ENCODE measurements at regions not wholly inside any gene's neighbourhood (a gene's known extent, or its start where the extent isn't known, plus 50 kb on each side); places are given as distances from the start of the nearest gene placed in this dataset.

- no peaks in the 10 kb centered on the region for H3K36me3 ChIP-seq (ENCODE audit: control insufficient read depth in 4 of 4, insufficient read depth in 4 of 4, low read length in 3 of 4)
- H3K9me3 ChIP-seq (ENCODE audit: control extremely low read depth in 1 of 5, control insufficient read depth in 4 of 5, insufficient read depth in 2 of 5, low read depth in 1 of 5, low read length in 4 of 5) = no peaks in the 10 kb centered on the region
- H3K4me1 ChIP-seq (ENCODE audit: control extremely low read depth in 1 of 4, control insufficient read depth in 4 of 4, insufficient read depth in 4 of 4, low read length in 3 of 4) = no peaks in the 10 kb centered on the region
- WGBS (ENCODE audit: insufficient coverage) = no CpG with 5 or more reads among the region's 3 CpGs
- no peak overlapping the region for H3K27ac ChIP-seq (ENCODE audit: insufficient read depth in 1 of 2, low read depth in 1 of 2, low read length in 2 of 2, poor library complexity in 1 of 2, severe bottlenecking in 2 of 2)
- CTCF ChIA-PET = no interaction called here
- POLR2A ChIA-PET = no interaction called here
- no peak overlapping the region for H3K4me3 ChIP-seq (ENCODE audit: control insufficient read depth in 1 of 7, extremely low read depth in 1 of 7, insufficient read depth in 4 of 7, low read depth in 2 of 7, low read length in 6 of 7)
- no peaks in the 10 kb centered on the region for H3K27me3 ChIP-seq (replicated peaks in 2 of 5; ENCODE audit: control insufficient read depth in 4 of 5, insufficient read depth in 5 of 5, low read length in 4 of 5)
- DNase-seq = no peak
Observed at GRCh38 chr3:191966556-191966955, 505.6 kb downstream of the PYDC2 start.

DNA sequence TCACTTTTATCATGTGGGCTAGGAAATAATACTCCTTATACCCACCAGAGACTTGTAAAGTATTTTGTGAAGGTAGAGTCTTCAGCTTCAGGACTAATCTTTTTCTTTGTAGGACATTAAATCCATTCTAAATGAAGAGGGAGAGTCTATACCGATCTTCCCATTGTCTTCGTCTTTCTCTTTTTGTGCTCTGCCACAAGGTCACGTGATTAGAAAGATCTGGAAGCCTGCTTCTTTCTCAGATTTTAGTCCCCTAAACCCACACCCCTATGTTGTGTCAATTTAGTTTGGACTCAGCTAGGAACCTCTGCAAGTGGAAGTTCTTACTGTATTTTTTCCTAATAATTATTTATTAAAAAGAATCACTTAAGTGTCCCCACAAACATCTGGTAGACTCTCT is 507.3 kb downstream of the PYDC2 start:
- ChIA-PET POLR2A (no interaction called here), CTCF (no interaction called here)
- 58% methylated on average over 2 of the region's 3 CpGs for WGBS (ENCODE audit: insufficient coverage)
- no peaks in the 10 kb centered on the region for H3K9me3 ChIP-seq (ENCODE audit: control extremely low read depth in 1 of 5, control insufficient read depth in 4 of 5, insufficient read depth in 2 of 5, low read depth in 1 of 5, low read length in 4 of 5)
- no peaks in the 10 kb centered on the region for H3K36me3 ChIP-seq (ENCODE audit: control insufficient read depth in 4 of 4, insufficient read depth in 4 of 4, low read length in 3 of 4)
- H3K4me1 ChIP-seq (ENCODE audit: control extremely low read depth in 1 of 4, control insufficient read depth in 4 of 4, insufficient read depth in 4 of 4, low read length in 3 of 4) = no peaks in the 10 kb centered on the region
- no peak overlapping the region for H3K4me3 ChIP-seq (ENCODE audit: control insufficient read depth in 1 of 7, extremely low read depth in 1 of 7, insufficient read depth in 4 of 7, low read depth in 2 of 7, low read length in 6 of 7)
- DNase-seq = no peak
- no peak overlapping the region for H3K27ac ChIP-seq (ENCODE audit: insufficient read depth in 1 of 2, low read depth in 1 of 2, low read length in 2 of 2, poor library complexity in 1 of 2, severe bottlenecking in 2 of 2)
- no peaks in the 10 kb centered on the region for H3K27me3 ChIP-seq (replicated peaks in 2 of 5; ENCODE audit: control insufficient read depth in 4 of 5, insufficient read depth in 5 of 5, low read length in 4 of 5)

- Histone ChIP-seq H3K4me1 (ENCODE audit: control extremely low read depth in 1 of 4, control insufficient read depth in 4 of 4, insufficient read depth in 4 of 4, low read length in 3 of 4) (no peaks in the 10 kb centered on the region), H3K9me3 (ENCODE audit: control extremely low read depth in 1 of 5, control insufficient read depth in 4 of 5, insufficient read depth in 2 of 5, low read depth in 1 of 5, low read length in 4 of 5) (peaks cover 0 to 2% (median 0%) of the 10 kb centered on the region in 5 experiments), H3K27me3 (replicated peaks in 2 of 5; ENCODE audit: control insufficient read depth in 4 of 5, insufficient read depth in 5 of 5, low read length in 4 of 5) (no peaks in the 10 kb centered on the region), H3K4me3 (ENCODE audit: control insufficient read depth in 1 of 7, extremely low read depth in 1 of 7, insufficient read depth in 4 of 7, low read depth in 2 of 7, low read length in 6 of 7) (no peak overlapping the region), H3K36me3 (ENCODE audit: control insufficient read depth in 4 of 4, insufficient read depth in 4 of 4, low read length in 3 of 4) (no peaks in the 10 kb centered on the region), H3K27ac (ENCODE audit: insufficient read depth in 1 of 2, low read depth in 1 of 2, low read length in 2 of 2, poor library complexity in 1 of 2, severe bottlenecking in 2 of 2) (no peak overlapping the region)
- no peak for DNase-seq
- POLR2A ChIA-PET = no interaction called here
- CTCF ChIA-PET = interaction anchor here (1.5 kb wide), 1 partner anchor 13 kb away, joined by 3 read pairs; no protein-coding TSS in a partner anchor
- WGBS (ENCODE audit: insufficient coverage) = 91% methylated on average over 8 of the region's 8 CpGs
Observed at GRCh38 chr3:191972714-191973398, 511.9 kb downstream of the PYDC2 start.

GRCh38 chr3:191973820-191974219 is 512.9 kb downstream of the PYDC2 start:
- Histone ChIP-seq H3K27ac (ENCODE audit: insufficient read depth in 1 of 2, low read depth in 1 of 2, low read length in 2 of 2, poor library complexity in 1 of 2, severe bottlenecking in 2 of 2) (no peak overlapping the region), H3K36me3 (ENCODE audit: control insufficient read depth in 4 of 4, insufficient read depth in 4 of 4, low read length in 3 of 4) (no peaks in the 10 kb centered on the region), H3K27me3 (replicated peaks in 2 of 5; ENCODE audit: control insufficient read depth in 4 of 5, insufficient read depth in 5 of 5, low read length in 4 of 5) (no peaks in the 10 kb centered on the region), H3K9me3 (ENCODE audit: control extremely low read depth in 1 of 5, control insufficient read depth in 4 of 5, insufficient read depth in 2 of 5, low read depth in 1 of 5, low read length in 4 of 5) (peaks cover 0 to 2% (median 0%) of the 10 kb centered on the region in 5 experiments), H3K4me3 (ENCODE audit: control insufficient read depth in 1 of 7, extremely low read depth in 1 of 7, insufficient read depth in 4 of 7, low read depth in 2 of 7, low read length in 6 of 7) (no peak overlapping the region), H3K4me1 (ENCODE audit: control extremely low read depth in 1 of 4, control insufficient read depth in 4 of 4, insufficient read depth in 4 of 4, low read length in 3 of 4) (no peaks in the 10 kb centered on the region)
- CTCF ChIA-PET = interaction anchor here (1.5 kb wide), 1 partner anchor 12 kb away, joined by 3 read pairs; no protein-coding TSS in a partner anchor
- WGBS (ENCODE audit: insufficient coverage) = 92% methylated on average over 3 of the region's 6 CpGs
- POLR2A ChIA-PET = no interaction called here
- no peak for DNase-seq

DNA sequence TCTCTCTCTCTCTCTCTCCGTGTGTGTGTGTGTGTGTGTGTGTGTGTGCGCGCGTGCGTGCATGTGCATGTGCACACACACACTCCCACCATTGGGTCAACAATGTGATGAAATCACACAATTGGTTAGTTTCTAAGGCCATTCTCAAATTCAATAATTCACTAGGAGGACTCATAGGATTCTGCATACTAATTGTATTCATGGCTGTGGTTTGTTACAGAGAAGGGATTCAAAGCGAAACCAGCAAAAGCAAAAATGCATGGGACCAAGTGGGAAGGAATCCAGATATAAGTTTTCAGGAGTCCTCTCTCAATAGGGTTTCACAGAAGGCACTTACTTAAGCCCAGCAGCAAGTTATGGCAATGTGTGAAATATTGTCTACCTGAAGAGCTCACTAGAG is 515.0 kb downstream of the PYDC2 start:
- no peak for DNase-seq

GRCh38 chr3:191980443-191980842 is 519.5 kb downstream of the PYDC2 start:
- no peaks in the 10 kb centered on the region for H3K4me1 ChIP-seq (ENCODE audit: control extremely low read depth in 1 of 4, control insufficient read depth in 4 of 4, insufficient read depth in 4 of 4, low read length in 3 of 4)
- CTCF ChIA-PET = no interaction called here
- H3K4me3 ChIP-seq (ENCODE audit: control insufficient read depth in 1 of 7, extremely low read depth in 1 of 7, insufficient read depth in 4 of 7, low read depth in 2 of 7, low read length in 6 of 7) = no peak overlapping the region
- no peak for DNase-seq
- POLR2A ChIA-PET = no interaction called here
- no peaks in the 10 kb centered on the region for H3K27me3 ChIP-seq (replicated peaks in 2 of 5; ENCODE audit: control insufficient read depth in 4 of 5, insufficient read depth in 5 of 5, low read length in 4 of 5)
- H3K9me3 ChIP-seq (ENCODE audit: control extremely low read depth in 1 of 5, control insufficient read depth in 4 of 5, insufficient read depth in 2 of 5, low read depth in 1 of 5, low read length in 4 of 5) = peaks cover 0 to 3% (median 0%) of the 10 kb centered on the region in 5 experiments
- no peaks in the 10 kb centered on the region for H3K36me3 ChIP-seq (ENCODE audit: control insufficient read depth in 4 of 4, insufficient read depth in 4 of 4, low read length in 3 of 4)
- no CpG with 5 or more reads among the region's 4 CpGs for WGBS (ENCODE audit: insufficient coverage)
- H3K27ac ChIP-seq (ENCODE audit: insufficient read depth in 1 of 2, low read depth in 1 of 2, low read length in 2 of 2, poor library complexity in 1 of 2, severe bottlenecking in 2 of 2) = no peak overlapping the region

More for the DNA sequence above, 515.0 kb downstream of the PYDC2 start:
- WGBS (ENCODE audit: insufficient coverage) = 100% methylated on average over 1 of the region's 6 CpGs
- ChIA-PET CTCF (no interaction called here), POLR2A (no interaction called here)
- Histone ChIP-seq H3K27me3 (replicated peaks in 2 of 5; ENCODE audit: control insufficient read depth in 4 of 5, insufficient read depth in 5 of 5, low read length in 4 of 5) (no peaks in the 10 kb centered on the region), H3K36me3 (ENCODE audit: control insufficient read depth in 4 of 4, insufficient read depth in 4 of 4, low read length in 3 of 4) (no peaks in the 10 kb centered on the region), H3K27ac (ENCODE audit: insufficient read depth in 1 of 2, low read depth in 1 of 2, low read length in 2 of 2, poor library complexity in 1 of 2, severe bottlenecking in 2 of 2) (no peak overlapping the region), H3K9me3 (ENCODE audit: control extremely low read depth in 1 of 5, control insufficient read depth in 4 of 5, insufficient read depth in 2 of 5, low read depth in 1 of 5, low read length in 4 of 5) (peaks cover 0 to 3% (median 0%) of the 10 kb centered on the region in 5 experiments), H3K4me1 (ENCODE audit: control extremely low read depth in 1 of 4, control insufficient read depth in 4 of 4, insufficient read depth in 4 of 4, low read length in 3 of 4) (no peaks in the 10 kb centered on the region), H3K4me3 (ENCODE audit: control insufficient read depth in 1 of 7, extremely low read depth in 1 of 7, insufficient read depth in 4 of 7, low read depth in 2 of 7, low read length in 6 of 7) (no peak overlapping the region)

- ChIA-PET POLR2A (no interaction called here), CTCF (no interaction called here)
- DNase-seq = no peak
- 100% methylated on average over 1 of the region's 3 CpGs for WGBS (ENCODE audit: insufficient coverage)
- H3K27ac ChIP-seq (ENCODE audit: insufficient read depth in 1 of 2, low read depth in 1 of 2, low read length in 2 of 2, poor library complexity in 1 of 2, severe bottlenecking in 2 of 2) = no peak overlapping the region
- H3K4me3 ChIP-seq (ENCODE audit: control insufficient read depth in 1 of 7, extremely low read depth in 1 of 7, insufficient read depth in 4 of 7, low read depth in 2 of 7, low read length in 6 of 7) = no peak overlapping the region
- peaks cover 0 to 3% (median 0%) of the 10 kb centered on the region in 5 experiments for H3K9me3 ChIP-seq (ENCODE audit: control extremely low read depth in 1 of 5, control insufficient read depth in 4 of 5, insufficient read depth in 2 of 5, low read depth in 1 of 5, low read length in 4 of 5)
- H3K36me3 ChIP-seq (ENCODE audit: control insufficient read depth in 4 of 4, insufficient read depth in 4 of 4, low read length in 3 of 4) = no peaks in the 10 kb centered on the region
- no peaks in the 10 kb centered on the region for H3K4me1 ChIP-seq (ENCODE audit: control extremely low read depth in 1 of 4, control insufficient read depth in 4 of 4, insufficient read depth in 4 of 4, low read length in 3 of 4)
- H3K27me3 ChIP-seq (replicated peaks in 2 of 5; ENCODE audit: control insufficient read depth in 4 of 5, insufficient read depth in 5 of 5, low read length in 4 of 5) = no peaks in the 10 kb centered on the region
Observed at GRCh38 chr3:191982481-191982880, 521.5 kb downstream of the PYDC2 start.

All from common myeloid progenitor, CD34-positive (primary cell).